NCI-H446 (cell line): ENCODE measurements at regions not wholly inside any gene's neighbourhood (a gene's known extent, or its start where the extent isn't known, plus 50 kb on each side); places are given as distances from the start of the nearest gene placed in this dataset.

Experiments used
- DNase-seq, 2 experiments: peaks; one replicate each; lab custom pipeline; 2025; lab: John Stamatoyannopoulos, UW

DNA sequence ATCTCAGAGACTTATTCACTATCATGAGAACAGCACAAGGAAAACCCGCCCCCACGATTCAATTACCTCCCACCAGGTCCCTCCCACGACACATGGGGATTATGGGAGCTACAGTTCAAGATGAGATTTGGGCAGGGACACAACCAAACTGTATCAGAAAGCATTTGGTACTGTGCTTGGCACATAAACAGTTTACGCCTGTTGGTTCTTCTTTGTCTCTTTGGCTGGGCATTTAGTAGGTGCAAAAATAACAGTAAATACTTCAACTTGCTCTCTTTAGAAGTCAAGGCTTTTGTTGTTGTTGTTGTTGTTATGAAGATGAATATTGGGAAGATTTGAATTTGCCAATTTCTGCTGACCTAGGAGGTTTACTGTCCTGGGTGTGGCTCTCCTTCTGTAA is 175.4 kb upstream of the IGSF21 start:
- DNase-seq, result no peak

DNA sequence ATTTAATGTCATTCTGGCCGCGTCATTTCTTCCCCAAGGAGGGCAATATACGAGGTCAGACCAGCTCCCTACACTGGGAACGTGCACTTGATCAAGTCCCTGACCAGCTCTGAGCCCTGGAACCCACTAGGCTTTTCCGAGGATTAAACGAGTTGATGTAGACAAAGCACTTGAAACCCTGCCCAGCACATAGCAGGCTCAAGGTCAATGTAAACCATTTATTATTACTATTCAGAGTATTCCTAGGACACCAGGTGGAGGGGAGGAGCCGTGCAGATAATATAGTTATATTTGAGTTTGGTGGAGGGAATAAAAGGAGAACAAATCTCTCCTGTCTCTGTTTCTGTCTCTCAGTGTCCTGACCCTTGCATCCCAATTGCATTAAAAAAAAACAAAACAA is 174.1 kb upstream of the IGSF21 start:
- no peak for DNase-seq

DNA sequence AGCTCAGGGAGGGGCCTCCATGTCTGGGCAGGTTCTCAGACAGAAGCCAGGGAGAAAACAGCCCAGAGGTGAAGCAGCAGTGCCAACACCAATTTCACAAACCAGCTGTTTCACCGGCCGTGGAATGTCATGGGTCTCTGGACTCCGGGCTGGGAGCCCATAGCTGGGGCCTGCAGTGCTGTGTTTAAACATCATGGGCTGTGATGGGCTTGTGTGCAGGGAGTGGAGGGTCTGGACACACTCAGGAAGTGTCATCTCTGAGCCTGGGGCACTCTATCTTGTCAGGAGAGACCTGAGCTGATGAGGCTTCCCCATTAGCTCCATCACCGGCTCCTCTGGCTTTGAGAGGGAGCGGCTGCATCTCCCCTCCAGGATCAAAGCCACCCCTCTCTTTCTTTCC is 173.6 kb upstream of the IGSF21 start:
- no peak for DNase-seq

DNA sequence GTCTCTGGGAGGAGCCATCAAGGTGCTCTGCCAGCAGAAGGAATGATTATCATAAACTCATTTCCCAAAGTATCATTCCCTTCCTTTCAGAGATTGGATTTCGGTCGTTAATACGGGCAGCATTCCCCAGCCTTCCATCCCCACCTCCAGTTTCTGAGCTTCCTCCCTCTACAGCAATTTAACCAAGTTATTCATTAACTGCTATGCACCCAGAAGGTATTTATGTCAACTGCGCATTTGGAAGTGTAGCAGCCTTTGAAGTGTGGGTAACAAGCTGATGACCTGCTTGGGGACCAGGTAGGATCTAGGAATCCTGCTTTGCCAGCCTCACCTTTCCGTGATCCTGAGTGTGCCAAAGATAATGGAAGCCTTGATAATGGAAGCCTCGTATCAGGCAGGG is 172.4 kb upstream of the IGSF21 start:
- no peak for DNase-seq

DNA sequence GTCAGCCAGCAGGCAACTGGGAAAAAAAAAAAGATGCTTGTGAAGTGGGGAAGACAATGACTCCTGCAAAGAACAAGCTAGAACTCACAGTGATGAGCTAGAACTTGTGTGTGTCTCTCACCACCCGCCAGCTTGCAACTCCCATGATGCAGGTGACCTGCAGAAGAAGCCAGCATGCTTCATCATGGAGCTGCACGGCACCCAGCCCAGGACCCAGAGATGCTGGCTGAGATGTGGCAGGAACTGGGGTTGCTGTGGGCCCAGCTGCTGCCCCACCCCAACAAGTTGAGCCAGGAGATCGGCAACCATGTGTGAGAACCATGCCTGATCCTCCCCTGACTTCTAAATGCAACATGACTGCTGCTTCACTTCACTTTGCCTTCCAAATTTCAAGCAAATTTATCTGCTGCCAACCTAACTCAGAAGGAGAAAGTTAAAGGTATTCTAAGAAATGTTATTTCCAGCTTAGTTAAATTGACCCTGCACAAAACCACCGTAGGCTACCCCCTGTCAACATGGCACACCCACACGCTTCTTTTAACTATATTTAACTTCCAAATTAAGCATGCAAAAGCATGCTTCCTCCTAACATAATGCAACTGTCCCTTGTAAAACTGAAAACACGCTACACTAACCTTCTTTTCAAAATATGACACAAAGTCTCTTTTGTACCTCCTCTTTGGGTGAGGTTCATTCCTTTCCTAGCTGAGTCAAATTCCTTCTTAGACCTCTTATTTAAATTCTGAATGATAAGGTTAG is 166.0 kb upstream of the IGSF21 start:
- DNase-seq, result no peak

DNA sequence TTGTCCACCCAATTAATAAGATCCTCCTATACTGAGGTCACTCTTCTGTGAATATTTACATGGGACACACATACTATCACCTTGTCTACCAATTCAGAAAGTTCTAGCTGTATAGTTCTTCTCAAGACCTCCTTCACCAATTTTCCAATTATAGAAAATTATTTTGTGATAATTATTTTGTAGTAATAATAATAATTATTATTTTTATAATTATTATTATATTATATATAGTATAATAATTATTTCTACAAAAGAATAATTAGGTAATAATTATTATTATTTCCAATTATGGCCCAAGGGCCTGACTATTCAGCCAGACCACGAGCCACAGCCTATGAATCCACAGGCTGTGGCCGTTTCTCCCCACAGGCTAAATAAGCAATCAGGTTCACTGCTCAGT is 164.1 kb upstream of the IGSF21 start:
- no peak for DNase-seq

DNA sequence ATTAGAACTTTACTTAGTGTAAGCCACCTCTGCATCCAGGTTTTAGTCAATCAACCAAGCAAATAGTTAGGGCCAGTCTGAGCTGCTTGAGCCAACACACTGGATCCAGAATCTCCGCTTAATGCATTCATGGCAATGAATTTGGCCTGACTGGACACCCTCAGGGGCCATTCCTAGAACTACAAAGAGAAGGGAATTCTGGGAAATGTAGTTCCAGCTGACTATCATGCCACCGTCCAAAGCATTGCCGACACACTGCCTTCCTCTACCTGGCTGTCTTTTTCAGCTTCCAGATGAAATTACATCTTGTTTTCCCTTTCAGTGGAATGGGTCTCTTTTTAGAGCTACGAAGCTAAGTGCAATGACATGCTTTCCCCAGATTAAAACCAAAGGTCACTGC is 163.0 kb upstream of the IGSF21 start:
- DNase-seq, result no peak

DNA sequence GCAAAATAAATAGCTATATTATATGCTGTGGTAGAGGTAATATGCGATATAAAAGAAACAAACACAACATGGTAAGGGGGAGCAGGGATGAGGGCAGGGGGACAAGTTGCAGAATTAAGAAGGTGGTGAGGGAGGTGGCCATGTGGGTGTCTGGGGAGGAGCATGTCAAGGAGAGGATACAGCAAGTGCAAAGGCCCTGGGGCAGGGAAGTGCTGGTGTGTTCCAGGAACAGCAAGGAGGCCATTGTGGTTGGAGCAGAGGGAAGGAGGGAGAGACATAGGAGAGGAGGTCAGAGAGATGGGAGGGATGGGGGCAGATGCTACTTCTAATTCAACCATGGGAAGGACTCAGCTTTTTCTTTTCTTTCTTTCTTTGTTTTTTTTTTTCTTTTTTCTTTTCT is 161.2 kb upstream of the IGSF21 start:
- DNase-seq, result no peak

DNA sequence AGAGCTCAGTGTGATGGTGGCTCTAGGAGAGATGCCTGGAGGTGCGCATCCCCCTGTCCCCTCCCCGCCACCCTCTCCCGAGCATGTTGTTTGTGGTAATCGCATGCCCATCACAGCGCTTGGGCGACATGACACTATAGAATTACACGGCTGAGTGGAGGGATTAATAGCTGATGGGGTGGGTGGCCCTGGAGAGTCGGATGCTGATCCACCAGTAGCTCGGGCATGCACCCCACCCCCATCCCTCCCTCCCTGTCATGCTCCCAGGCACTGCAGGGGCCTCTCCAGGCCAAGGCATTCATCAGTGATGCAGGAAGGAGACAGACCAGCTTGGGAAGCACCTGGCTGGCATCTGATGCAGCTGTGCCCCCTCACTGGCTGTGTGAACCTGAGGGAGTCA is 159.0 kb upstream of the IGSF21 start:
- DNase-seq, result no peak

DNA sequence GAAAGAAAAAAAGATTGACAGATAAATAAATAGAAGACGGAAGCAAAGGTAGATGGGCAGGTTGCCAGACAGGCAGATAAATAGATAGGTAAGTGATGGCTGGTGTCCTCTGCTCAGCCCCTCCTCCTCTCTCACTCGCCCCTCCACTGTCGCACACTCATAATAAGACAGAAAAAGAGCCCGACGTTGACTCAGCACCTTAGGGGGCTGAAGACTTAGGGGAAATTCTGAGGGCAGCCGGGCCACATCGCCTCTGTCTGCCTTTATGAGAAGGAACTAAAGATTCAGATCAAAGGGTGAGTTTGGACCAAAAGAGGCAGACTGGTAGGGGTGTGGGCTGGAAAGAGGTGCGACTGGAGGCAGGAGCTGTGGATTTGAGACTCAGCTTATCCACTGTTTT is 158.1 kb upstream of the IGSF21 start:
- no peak for DNase-seq

DNA sequence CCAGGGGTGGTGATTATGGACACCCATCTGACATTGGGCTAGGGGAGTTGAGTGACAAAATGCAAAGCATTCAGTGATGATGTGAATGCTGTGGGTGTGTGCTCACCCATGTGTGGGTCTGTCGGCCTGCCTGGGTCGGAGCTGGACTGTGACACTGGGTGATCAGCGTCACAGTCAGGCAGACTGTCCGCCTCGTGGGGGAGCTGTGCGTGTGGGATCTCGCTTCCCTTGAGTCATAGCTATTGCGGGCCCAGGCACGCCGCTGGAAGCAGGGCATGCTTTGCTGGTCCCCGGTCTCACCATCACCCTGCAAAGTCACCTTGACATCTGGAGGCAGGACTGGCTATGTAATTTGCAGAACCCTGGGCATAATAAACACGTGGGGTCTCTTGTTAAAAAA is 156.9 kb upstream of the IGSF21 start:
- no peak for DNase-seq

DNA sequence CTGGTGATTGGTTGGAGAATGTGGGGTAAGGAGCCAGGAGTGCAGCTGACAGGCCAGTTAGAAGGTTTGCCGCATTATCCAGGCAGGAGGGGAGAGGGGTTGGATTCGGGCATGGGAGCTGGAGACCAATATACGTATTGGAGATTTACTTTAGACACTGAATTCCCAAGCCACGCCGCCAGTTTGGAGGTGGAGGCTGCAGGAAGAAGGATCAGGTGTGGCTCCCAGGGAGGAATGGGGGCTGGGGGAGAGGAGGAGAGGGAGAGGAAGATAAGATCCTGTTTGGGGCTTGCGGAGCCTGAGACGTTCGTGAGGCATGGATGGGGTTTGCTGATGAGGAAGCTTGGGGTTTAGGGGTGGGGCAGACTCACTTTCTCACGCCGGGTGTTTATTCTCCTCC is 155.1 kb upstream of the IGSF21 start:
- DNase-seq, result no peak

DNA sequence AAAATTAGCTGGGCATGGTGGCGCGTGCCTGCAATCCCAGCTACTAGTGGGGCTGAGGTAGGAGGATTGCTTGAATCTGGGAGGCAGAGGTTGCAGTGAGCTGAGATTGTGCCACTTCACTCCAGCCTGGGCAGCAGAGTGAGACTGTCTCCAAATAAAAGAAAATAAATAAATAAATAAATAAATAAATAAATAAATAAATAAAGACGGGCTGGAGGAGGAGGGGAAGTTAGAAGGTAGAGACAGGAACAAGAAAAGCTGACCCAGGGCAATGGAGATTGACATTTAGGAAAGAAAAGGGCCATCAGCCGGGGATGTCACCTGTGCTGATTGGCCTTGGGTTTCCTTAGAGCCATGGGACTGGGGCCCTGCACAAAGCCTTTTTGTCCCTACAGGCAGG is 153.7 kb upstream of the IGSF21 start:
- no peak for DNase-seq

DNA sequence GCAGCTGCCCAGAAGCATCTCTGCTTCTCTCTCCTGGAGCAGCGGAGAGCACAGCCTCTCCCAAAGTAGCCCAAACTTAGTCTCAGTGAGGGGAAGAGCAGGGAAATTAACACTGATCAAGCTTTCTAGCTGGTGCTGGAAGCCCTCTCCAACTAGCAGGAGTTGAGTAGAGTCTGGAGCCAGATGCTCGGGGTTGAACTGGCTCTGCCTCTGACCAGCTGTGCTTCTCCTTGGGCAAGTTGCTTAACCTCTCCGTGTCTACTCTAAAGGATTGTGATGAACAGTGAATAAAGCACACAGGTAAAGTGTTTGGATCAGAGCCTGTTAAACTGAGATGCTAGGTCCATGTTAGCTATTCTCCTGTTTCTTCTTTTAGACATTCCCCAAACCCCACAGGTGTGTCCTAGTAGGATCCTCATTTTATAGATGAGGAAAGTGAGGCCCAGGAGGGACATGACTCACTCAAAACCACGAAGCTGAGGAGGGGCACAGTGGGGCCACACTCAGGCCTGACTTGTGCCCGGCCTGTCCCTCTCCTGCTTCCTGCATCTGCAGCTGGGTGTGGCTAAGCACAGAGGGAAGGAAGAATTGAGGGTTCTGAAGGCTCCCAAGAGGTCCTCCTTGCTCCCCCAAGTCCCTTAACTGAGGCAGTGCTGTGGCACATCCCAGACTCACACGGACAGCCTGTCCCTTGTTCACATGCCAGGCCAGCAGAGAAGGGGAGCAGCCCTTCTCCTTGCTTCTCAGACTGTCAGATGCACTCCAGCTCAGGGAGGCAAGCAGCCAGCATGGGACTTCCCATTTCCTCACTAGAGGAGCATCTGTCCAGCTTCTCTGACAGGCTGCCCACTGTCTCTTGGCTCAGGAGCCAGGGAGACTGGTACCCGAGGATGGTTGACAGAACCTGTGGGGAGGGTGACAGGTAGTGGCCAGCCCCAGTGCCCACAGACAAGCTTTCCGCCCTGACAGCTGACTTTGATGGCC is 152.0 kb upstream of the IGSF21 start:
- peak in 1 of 2 experiments; percentile 7 for DNase-seq

DNA sequence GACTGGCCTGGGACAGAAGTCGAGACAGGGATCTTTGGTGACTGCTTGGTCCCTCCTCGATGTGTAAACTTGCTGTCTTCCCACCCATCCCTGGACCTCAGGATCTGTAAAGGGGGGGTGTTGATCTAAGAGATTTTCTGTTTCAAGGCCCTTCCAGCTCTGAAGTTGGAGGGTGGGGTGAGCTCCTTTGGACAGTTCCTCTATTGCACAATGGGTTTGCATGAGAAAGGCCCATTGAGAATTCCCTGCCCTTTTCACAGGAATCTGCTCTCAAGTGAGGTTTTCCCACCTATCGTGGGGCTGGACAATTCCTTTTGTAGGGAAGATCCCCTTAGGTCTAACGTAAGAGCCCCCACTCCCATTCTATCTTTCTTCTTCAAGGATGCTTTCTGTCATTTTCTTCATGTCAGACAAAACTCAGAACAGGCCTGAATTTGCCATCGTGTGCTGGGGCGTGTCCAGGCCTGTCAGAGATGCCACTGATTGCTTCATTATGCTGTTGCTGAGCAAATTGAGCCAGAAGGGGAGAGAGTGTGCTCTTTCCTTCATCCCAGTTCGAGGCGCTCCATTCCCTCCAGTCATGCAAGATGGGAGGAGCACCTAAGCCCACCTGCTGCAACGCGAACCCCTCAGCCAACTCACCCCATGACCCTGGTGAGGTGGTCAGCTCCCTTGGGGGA is 149.9 kb upstream of the IGSF21 start:
- DNase-seq, result no peak

DNA sequence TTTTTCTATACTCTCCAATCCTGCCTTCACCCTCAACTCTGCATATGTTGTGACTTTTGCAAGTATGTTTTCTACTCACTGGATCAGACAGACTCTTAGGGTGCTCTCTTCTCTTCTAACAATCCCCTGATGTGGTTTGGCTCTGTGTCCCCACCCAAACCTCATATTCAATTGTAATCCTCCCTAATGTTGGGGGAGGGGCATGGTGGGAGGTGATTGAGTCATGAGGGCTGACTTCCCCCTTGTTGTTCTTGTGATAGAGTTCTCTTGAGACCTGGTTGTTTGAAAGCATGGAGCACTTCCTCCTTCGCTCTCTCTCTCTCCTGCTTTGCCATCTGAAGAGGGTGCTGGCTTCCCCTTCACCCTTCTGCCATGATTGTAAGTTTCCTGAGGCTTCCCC is 148.9 kb upstream of the IGSF21 start:
- no peak for DNase-seq

DNA sequence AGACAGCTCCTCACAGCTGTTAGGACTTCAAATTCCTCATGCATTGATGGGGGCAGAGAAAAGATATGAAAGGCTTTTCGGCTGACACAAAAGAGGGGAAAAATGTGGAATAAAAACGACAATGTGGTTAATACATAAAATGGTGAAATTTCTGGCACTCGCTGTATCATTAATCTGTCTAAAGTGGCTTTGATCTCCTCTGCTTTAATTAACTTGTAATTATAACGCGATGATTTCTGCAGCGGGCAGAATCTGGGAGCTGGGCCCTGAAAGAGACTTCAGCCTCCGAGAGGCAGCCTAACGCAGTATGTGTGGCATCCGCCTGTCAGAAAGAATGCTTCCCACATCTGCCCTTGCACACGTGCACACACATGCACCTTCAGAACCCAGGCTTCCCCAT is 144.1 kb upstream of the IGSF21 start:
- DNase-seq, result no peak

DNA sequence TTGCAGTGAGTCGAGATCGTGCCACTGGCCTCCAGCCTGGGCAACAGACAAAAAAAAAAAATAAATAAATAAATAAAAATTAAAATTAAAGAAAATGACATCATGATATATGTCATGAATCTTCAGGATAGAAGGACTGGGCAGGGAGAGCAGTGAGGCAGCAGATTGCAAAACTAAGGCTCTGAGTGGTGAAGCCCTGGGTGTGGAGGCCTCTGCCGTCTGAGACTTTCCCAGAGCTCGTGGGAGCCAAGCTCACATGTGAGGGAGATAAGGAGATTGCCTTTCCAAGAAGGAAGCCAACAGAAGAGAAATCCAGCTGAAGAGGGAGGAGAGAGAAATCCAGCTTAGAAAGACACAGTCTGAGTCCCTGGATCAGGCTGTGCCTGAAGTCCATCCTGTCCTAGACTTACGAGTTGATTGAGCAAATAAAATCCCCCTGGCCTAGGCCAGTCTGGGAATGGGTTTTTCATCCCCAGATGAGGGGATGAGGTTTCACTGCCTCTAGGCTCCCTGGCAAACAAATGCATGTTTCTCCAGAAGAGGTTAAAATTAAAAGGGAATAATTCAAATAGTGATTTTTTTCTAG is 142.0 kb upstream of the IGSF21 start:
- DNase-seq, result no peak

DNA sequence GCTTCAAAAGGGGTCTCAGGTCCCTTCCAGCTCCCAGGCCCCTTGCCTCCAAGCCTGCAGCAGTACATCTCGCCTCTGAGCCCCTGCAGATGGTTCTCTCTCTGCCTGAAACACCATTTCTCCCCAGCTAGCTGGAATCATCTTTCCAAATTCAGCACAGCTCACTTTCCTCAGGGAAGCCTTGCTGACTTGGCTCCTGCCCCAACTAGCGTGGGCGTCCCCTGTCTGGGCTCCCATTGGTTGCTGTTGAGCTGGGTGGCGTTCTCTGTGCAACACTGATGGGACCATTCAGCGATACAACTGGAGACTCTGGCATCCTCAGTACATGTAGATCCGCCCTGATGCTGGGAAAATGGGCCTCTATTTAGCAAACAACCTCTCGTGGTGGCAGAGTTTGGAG is 141.3 kb upstream of the IGSF21 start:
- no peak for DNase-seq

DNA sequence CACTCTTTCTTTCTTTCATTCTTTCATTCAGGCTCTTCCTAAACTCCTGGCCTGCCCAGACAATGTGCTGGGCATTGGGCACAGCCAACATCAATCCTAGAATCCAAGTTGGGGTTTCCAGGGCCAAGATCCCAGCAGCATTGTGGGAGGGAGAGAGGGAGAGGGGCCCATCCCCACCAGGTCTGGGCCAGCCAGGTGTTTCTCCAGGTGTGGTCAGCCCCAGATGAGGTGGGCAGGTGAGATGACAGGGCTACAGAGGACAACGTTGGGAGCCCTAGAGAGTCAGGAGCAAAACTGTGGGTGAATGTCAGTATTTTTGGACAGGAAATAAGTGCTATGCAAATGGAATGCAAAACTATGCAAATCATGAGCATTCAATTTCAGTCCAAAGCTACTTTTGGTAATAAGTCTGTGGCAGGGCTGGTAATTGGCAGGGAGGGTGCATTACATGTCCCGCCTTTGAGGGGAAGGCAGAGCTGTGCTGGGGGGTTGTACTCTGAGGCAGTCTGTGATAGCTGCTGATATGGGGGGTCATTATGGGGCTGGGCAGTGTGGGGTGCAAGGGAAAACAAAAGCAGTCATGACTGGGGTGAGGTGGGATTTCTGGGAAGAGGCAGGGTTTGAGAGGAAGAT is 139.9 kb upstream of the IGSF21 start:
- DNase-seq, result no peak

DNA sequence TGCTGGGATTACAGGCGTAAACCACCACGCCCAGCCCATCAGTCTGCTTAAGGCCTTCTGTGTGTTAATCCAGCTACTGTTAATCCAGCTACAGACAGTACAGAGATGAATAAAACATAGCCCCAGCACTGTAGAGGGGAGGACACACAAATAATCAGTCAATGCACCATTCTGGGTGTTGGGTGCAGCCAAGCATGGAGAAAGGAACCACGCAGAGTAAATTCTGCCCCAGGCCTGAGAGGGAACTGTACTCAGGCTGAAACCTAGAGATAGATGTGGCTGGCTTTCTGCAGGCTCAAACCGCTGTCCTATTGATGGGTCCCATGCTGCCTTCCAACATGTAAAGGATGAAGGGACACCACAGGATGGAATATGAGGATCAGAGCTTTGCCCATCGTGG is 136.8 kb upstream of the IGSF21 start:
- DNase-seq, result no peak

DNA sequence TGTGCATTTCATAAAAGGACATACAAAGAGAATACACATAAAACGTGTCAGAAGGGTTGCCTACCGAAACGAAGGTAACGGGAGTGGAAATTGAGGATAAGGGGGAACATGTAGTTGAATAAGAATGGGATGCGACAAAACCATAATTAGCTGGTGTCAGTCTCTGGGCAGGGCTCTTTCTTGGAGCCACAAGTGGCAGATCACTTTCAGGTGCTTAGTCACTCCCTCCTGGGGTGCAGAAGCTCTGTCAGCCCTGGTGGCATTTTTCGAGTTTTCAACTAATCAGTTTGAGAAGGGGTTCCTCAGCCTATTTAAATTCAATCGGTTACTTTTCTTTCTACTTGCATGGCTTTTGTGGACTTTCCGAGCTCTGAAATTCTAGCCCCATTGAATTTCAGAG is 133.9 kb upstream of the IGSF21 start:
- DNase-seq, result no peak
